SK-N-MC (cell line): ENCODE measurements at regions not wholly inside any gene's neighbourhood (a gene's known extent, or its start where the extent isn't known, plus 50 kb on each side); places are given as distances from the start of the nearest gene placed in this dataset.

Source experiments
- EZH2 ChIP-seq: fragments of 200-600 bp; sonication (generic); IDR thresholded peaks from one replicate; pipeline ENCODE4 v1.6.1; 2017; ENCODE audit warnings: antibody characterized with exemption
- FOXP2 ChIP-seq: optimal IDR thresholded peaks from 2 replicates; pipeline ENCODE3; 2011; ENCODE audit warnings: mild to moderate bottlenecking, moderate library complexity; ENCODE audit not compliant: insufficient read depth; ENCODE audit errors: extremely low read length, control extremely low read depth
- POLR2AphosphoS5 ChIP-seq: IDR thresholded peaks from 2 replicates; pipeline ENCODE4 v1.6.1; 2012; ENCODE audit warnings: mild to moderate bottlenecking, low read depth, low read length, borderline replicate concordance

GRCh38 chr6:44580901-44581300 is 193.4 kb downstream of the CDC5L start:
- TF ChIP-seq POLR2AphosphoS5: no peak
- no peak for TF ChIP-seq EZH2
- TF ChIP-seq FOXP2: no peak
